HS-5 (cell line): ENCODE measurements at regions not wholly inside any gene's neighbourhood (a gene's known extent, or its start where the extent isn't known, plus 50 kb on each side); places are given as distances from the start of the nearest gene placed in this dataset.
"Not testable (repeated sequence)": the region's sequence is repeated elsewhere in the genome, so short reads cannot be mapped to it uniquely, and the experiment has no call there.

ENCODE experiments used
- DNase-seq: peaks from one replicate; pipeline ENCODE4 v3.0.0-alpha.2; 2012; ENCODE audit warnings: low read depth

DNA sequence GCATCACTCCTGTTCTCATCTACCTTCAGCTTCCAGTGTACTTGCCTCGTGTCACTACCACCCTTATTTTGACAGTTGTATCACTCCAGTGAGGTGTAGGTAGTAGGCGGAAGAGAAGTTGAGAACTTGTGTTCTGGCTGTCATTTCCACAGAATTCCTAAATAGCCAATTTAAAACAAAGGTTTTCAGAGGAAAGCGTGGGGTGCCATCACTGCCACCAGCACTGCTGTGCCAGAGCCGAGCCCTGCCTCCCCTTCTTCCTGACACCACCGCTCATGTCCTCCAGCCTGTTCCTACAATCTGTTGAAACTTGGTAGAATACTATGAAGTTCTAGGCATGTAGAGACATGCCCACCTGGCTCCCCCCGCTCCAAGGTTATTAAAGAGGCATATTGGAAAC lies 215.8 kb downstream of the TANC2 start:
- no peak for DNase-seq

DNA sequence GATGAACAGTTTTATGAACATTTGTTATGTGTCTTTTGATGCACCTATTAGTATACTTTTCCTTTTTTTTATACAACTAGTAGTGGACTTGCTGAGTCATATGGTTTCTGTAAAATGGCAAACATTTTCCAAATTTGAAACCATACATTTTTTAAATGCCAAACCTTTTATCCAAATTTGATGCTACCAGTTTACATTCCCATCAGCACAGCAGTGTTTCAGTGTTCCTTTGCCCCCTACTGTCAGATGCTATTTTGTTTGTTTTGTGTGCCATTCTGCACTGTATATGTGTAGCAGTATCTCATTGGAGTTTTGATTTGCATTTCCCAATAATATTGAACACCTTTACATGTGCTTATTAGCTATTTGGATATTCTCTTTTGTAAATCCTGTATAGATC lies 219.4 kb downstream of the TANC2 start:
- DNase-seq: no peak

GRCh38 chr17:63189082-63189481 lies 223.0 kb downstream of the TANC2 start:
- DNase-seq: no peak

- no peak for DNase-seq
These were observed 223.9 kb downstream of the TANC2 start for GRCh38 chr17:63189930-63190329.

DNA sequence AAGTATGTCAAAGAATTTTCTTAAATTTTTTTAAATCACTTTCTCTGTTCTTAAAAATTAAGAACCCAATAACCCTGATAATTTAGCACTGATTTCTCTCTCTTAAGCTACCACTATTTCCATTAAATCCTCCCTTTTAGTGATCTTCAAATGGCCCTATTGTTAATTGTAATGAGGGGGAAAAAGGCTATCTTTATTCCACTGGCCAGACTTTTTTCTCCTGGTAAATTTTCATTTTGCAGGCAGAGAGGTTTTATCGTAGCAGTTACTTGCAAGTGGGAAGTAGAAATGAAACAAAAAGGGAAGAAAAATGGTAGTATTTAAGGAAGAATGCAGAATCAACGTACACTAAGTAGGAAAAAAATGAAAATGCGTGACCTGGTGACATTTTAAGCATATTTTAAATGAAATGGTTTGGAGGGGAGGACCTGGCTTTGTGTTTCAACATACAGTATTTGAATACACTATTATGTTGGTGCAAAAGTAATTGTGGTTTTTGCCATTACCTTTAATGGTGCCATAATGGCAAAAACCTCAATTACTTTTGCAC lies 224.9 kb downstream of the TANC2 start:
- DNase-seq: no peak

DNA sequence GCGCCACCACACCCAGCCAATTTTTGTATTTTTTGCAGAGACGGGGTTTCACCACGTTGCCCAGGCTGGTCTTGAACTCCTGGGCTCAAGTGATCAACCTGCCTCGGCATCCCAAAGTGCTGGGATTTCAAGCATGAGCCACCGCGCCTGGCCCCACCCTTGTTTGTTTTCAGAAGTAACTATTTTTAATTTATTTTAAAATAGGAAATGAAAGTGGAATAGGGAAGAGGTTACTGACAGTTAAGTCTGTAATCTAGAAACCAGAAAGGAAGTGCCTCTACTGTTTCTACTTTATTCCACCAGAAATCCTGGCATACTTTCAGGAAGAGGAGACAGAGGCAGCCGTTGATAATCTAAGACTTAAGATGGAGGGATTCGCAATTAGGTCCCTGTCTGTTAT lies 225.6 kb downstream of the TANC2 start:
- DNase-seq: no peak

- no peak for DNase-seq
These were observed 227.8 kb downstream of the TANC2 start for GRCh38 chr17:63193827-63194226.

GRCh38 chr17:63196772-63197335 lies 230.8 kb downstream of the TANC2 start:
- DNase-seq: no peak

- no peak for DNase-seq
These were observed 237.6 kb downstream of the TANC2 start for GRCh38 chr17:63203652-63204051.

DNA sequence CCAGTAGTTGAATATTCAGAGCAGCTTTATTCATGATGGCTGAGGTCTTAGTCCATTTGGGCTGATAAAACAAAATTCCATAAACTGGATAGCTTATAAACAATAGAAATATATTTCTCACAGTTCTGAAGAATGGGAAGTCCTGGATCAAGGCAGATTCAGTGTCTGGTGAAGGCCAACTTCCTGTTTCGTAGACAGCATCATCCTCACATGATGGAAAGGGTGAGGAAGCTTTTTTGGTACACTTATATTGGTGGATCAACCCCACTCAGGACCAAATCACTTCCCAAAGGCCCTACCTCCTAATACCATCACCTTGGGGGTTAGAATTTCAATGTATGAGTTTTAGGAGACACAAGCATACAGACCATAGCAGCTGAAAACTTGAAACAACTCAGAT lies 224.2 kb downstream of the CYB561 start:
- DNase-seq: no peak

DNA sequence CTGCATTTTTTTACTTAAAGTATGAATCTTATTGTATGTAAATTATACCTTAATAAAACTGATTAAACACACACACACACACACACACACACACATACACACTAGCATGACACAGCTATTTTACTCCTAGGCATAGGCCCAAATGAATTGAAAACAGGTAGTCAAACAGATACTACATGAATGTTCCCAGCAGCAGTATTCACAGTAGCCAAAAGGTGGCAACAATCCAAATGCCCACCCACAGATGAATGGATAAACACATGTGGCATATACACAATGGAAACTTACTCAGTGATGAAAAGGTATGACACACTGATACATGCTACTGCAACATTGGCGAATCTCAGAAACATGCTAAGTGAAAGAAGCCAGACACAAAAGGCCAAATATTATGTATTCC lies 223.5 kb downstream of the CYB561 start:
- DNase-seq: no peak

- DNase-seq: no peak
These were observed 222.7 kb downstream of the CYB561 start for GRCh38 chr17:63223212-63223911.

DNA sequence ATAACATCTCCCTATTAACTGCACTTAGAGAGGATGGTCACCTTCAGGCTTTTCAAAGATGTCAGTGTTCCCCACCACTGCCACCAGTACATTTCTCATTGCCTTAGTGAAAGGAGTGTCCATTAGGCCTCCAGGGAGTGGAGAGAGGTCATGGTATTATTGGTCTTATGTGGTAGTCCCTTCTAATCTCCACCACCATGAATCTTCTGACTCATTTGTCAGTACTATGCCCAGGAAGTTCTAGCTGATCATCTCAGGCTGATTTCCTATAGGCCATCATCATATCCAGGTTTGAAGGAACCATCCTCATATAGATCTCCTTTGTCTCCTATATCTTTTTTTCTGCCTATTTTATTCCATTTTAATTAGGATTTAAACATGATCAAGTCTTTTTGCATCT lies 221.5 kb downstream of the CYB561 start:
- no peak for DNase-seq

- not testable (repeated sequence) for DNase-seq
These were observed 219.4 kb downstream of the CYB561 start for GRCh38 chr17:63226720-63227119.

- DNase-seq: not testable (repeated sequence)
These were observed 215.0 kb downstream of the CYB561 start for GRCh38 chr17:63231015-63231620.

DNA sequence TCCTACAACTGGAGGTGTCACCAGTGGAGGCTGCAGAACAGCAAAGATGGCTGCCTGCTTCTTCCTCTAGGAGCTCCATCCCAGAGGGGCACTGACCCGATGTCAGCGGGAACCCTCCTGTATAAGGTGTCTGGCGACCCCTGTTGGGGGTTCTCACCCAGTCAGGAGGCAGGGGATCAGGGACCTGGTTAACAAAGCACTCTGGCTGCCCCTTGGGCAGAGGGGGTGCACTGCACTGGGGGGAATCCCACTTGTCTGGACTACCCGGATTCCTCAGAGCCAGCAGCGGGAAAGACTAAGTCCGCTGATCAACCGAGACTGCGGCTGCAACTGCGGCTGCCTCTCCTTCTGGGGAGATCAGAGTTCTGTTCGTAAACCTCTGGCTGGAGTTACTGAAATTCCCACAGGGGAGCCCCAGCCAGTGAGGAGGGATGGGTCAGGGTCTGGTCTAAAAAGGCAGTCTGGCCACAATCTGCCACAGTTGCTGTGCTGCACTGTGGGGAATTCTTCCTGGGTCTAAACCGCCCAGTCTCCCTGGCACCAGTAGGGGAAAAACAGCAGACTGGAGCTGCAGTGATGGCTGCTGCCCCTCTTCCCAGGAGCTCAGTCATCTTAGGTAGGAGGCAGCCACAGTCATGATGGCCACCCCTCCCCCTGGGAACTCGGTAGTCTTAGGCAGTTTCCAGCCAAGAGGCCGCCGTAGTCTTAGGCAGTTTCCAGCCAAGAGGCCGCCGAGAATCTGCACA lies 213.4 kb downstream of the CYB561 start:
- no peak for DNase-seq

DNA sequence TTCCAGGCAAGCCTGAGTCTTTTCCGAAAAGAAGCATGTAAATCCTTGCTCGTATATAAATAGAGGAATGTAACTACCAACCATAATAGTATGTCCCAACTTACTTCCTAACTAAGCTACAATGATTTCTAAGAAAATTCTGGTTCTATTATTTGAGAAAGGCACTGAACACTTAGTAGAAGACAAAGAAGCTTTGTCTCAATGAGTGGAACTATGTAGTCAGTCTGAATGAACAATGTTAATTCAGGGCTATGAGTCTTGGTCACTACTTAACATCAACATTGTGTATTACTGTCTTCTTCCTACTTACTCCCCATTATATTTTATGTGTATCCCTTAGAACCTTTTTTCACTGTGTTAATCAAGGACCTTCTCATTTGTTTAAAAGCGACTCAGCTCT lies 206.0 kb downstream of the CYB561 start:
- DNase-seq: no peak

DNA sequence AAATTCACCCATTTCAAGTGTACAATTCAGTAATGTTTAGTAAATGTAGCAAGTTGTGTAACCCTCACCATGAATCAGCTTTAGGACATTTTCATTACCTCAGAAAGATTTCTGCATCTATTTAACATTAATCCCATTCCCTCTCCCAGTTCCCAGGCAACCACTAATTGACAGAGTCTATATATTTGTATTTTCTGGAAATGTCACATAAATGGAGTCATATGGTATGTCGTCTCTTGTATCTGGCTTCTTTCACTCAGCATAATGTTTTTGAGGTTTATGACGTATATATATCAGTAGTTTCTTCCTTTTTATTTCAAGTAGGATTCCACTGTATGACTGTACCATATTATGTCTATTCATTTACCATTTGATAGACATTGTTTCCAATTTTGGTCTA lies 199.8 kb downstream of the CYB561 start:
- no peak for DNase-seq

- no peak for DNase-seq
These were observed 198.4 kb downstream of the CYB561 start for GRCh38 chr17:63247706-63248105.

GRCh38 chr17:63249256-63250004 lies 196.7 kb downstream of the CYB561 start:
- no peak for DNase-seq

GRCh38 chr17:63250830-63251229 lies 195.3 kb downstream of the CYB561 start:
- no peak for DNase-seq

DNA sequence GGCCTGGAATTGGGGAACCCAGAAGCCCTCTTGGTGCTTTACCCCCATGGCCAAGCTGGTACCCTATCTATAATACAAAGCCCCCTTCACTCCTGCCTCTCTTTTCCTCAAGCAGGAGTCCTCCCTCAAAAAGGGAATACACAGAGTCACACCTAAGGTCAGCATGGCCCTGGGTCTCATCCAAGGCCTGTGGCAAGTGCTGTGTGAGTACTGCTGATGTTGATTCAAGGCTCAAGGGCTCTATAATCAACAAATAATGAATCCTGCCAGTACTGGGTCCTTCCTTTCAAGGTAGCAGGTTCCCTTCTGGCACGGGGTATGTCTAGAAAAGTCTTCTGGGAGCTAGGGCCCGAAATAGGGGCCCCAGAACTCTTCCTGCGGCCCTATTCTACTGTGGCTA lies 187.3 kb downstream of the CYB561 start:
- DNase-seq: no peak
